ENCODE measurements at regions not wholly inside any gene's neighbourhood (a gene's known extent, or its start where the extent isn't known, plus 50 kb on each side); places are given as distances from the start of the nearest gene placed in this dataset.
A peak's percentile ranks its signal among the peaks of the same experiment; 100 is the strongest.

GRCh38 chr12:93242154-93242972 is 135.4 kb upstream of the NUDT4 start:
- no peak for TF ChIP-seq GATA2 (IDR thresholded peaks at IDR 0.05; ENCODE audit: low read depth, low read length)
- no peak for TF ChIP-seq GATA3 (IDR thresholded peaks at IDR 0.05; ENCODE audit: low read depth, low read length)

- no peak for TF ChIP-seq GATA2 (IDR thresholded peaks at IDR 0.05; ENCODE audit: low read depth, low read length)
- no peak for TF ChIP-seq GATA3 (IDR thresholded peaks at IDR 0.05; ENCODE audit: low read depth, low read length)
These were observed 134.4 kb upstream of the NUDT4 start for GRCh38 chr12:93243382-93243688.

- peak; percentile 67 for TF ChIP-seq GATA2 (IDR thresholded peaks at IDR 0.05; ENCODE audit: low read depth, low read length)
- TF ChIP-seq GATA3 (IDR thresholded peaks at IDR 0.05; ENCODE audit: low read depth, low read length) = no peak; the same call in 1 of the 2 replicates
These were observed 133.8 kb upstream of the NUDT4 start for GRCh38 chr12:93243689-93244513.

- no peak for TF ChIP-seq GATA2 (IDR thresholded peaks at IDR 0.05; ENCODE audit: low read depth, low read length)
- TF ChIP-seq GATA3 (IDR thresholded peaks at IDR 0.05; ENCODE audit: low read depth, low read length) = no peak
These were observed 133.1 kb upstream of the NUDT4 start for GRCh38 chr12:93244514-93245077.

GRCh38 chr12:93245543-93245942 is 132.2 kb upstream of the NUDT4 start:
- no peak for TF ChIP-seq GATA2 (IDR thresholded peaks at IDR 0.05; ENCODE audit: low read depth, low read length)
- TF ChIP-seq GATA3 (IDR thresholded peaks at IDR 0.05; ENCODE audit: low read depth, low read length) = no peak

- peak; percentile 68 for TF ChIP-seq GATA2 (IDR thresholded peaks at IDR 0.05; ENCODE audit: low read depth, low read length)
- TF ChIP-seq GATA3 (IDR thresholded peaks at IDR 0.05; ENCODE audit: low read depth, low read length) = no peak
These were observed 130.3 kb upstream of the NUDT4 start for GRCh38 chr12:93247313-93247991.

GRCh38 chr12:93252221-93252620 is 125.5 kb upstream of the NUDT4 start:
- TF ChIP-seq GATA3 (IDR thresholded peaks at IDR 0.05; ENCODE audit: low read depth, low read length) (no peak), GATA2 (IDR thresholded peaks at IDR 0.05; ENCODE audit: low read depth, low read length) (no peak)

- TF ChIP-seq GATA3 (IDR thresholded peaks at IDR 0.05; ENCODE audit: low read depth, low read length) (no peak), GATA2 (IDR thresholded peaks at IDR 0.05; ENCODE audit: low read depth, low read length) (no peak)
These were observed 122.8 kb upstream of the NUDT4 start for GRCh38 chr12:93254911-93255310.

GRCh38 chr12:93256256-93256969 is 121.3 kb upstream of the NUDT4 start:
- no peak for TF ChIP-seq GATA3 (IDR thresholded peaks at IDR 0.05; ENCODE audit: low read depth, low read length)
- TF ChIP-seq GATA2 (IDR thresholded peaks at IDR 0.05; ENCODE audit: low read depth, low read length) = no peak

- TF ChIP-seq GATA3 (IDR thresholded peaks at IDR 0.05; ENCODE audit: low read depth, low read length) (no peak), GATA2 (IDR thresholded peaks at IDR 0.05; ENCODE audit: low read depth, low read length) (no peak)
These were observed 116.1 kb upstream of the NUDT4 start for GRCh38 chr12:93261505-93262094.

- TF ChIP-seq GATA3 (IDR thresholded peaks at IDR 0.05; ENCODE audit: low read depth, low read length) = no peak
- TF ChIP-seq GATA2 (IDR thresholded peaks at IDR 0.05; ENCODE audit: low read depth, low read length) = no peak
These were observed 104.7 kb upstream of the NUDT4 start for GRCh38 chr12:93272997-93273396.

- TF ChIP-seq GATA3 (IDR thresholded peaks at IDR 0.05; ENCODE audit: low read depth, low read length) = no peak
- TF ChIP-seq GATA2 (IDR thresholded peaks at IDR 0.05; ENCODE audit: low read depth, low read length) = no peak
These were observed 103.7 kb upstream of the NUDT4 start for GRCh38 chr12:93273834-93274564.

Data from SH-SY5Y (cell line).